Vagina (tissue), 2 donors: ENCODE measurements at regions not wholly inside any gene's neighbourhood (a gene's known extent, or its start where the extent isn't known, plus 50 kb on each side); places are given as distances from the start of the nearest gene placed in this dataset.

Source experiments
- POLR2A ChIP-seq, 2 donors: fragments of 450-650 bp; IDR thresholded peaks; one replicate each; pipeline ENCODE4 v1.6.1; 2017; ENCODE audit warnings: antibody characterized with exemption in 2 of 2, mild to moderate bottlenecking in 2 of 2, moderate library complexity in 2 of 2
- TF ChIP-seq, protein P1 (sequence below), 3 experiments: fragments of 450-650 bp in 2 of 3; fragments of 200-600 bp in 1 of 3; sonication (generic) in 1 of 3; IDR thresholded peaks; one replicate each; pipeline ENCODE4 v1.5.1; 2017 to 2019; ENCODE audit warnings: antibody characterized with exemption in 3 of 3, mild to moderate bottlenecking in 2 of 3, moderate library complexity in 2 of 3

DNA sequence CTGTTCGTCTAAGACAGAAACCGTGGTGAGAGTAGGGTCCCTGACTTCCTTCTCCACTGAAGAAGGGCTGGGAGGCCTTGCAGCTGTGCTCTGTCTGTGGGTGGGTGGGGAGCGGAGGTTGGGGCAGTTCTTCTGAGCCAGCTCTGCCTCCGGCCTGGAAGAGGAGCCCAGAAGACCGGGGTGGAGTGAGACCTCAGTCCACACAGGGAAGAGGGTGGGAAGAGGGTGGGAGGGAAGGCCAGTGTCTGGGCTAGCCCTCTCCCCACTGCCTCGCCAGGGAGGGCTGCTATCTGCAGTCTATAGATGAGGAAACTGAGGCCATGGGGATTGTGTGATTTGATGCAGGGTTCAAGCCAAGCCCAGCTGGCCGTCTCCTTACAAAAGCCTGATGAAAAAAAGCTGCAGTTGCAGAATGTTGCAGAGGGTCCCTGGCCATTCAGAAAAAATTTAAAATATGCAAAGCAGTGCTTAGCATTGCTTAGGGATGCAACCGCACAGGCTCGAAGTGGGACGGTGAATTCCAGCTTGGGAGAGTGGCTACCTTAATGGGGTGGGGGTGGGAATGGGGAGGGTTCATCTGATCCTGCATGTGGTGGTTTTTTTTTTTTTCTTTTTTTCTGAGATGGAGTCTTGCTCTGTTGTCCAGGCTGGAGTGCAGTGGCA is 181.6 kb upstream of the HS6ST1 start:
- TF ChIP-seq, protein P1, sequence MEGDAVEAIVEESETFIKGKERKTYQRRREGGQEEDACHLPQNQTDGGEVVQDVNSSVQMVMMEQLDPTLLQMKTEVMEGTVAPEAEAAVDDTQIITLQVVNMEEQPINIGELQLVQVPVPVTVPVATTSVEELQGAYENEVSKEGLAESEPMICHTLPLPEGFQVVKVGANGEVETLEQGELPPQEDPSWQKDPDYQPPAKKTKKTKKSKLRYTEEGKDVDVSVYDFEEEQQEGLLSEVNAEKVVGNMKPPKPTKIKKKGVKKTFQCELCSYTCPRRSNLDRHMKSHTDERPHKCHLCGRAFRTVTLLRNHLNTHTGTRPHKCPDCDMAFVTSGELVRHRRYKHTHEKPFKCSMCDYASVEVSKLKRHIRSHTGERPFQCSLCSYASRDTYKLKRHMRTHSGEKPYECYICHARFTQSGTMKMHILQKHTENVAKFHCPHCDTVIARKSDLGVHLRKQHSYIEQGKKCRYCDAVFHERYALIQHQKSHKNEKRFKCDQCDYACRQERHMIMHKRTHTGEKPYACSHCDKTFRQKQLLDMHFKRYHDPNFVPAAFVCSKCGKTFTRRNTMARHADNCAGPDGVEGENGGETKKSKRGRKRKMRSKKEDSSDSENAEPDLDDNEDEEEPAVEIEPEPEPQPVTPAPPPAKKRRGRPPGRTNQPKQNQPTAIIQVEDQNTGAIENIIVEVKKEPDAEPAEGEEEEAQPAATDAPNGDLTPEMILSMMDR (IDR thresholded peaks at IDR 0.05): no peak
- TF ChIP-seq POLR2A (IDR thresholded peaks at IDR 0.05): no peak
